WTC11 (cell line): ENCODE measurements at regions not wholly inside any gene's neighbourhood (a gene's known extent, or its start where the extent isn't known, plus 50 kb on each side); places are given as distances from the start of the nearest gene placed in this dataset.

Experiments used
- ERG ChIP-seq: fragments of 250-450 bp; sonication (Bioruptor Pico); IDR thresholded peaks from 2 replicates; pipeline ENCODE4 v1.8.0; 2021; ENCODE audit warnings: mild to moderate bottlenecking
- FOXJ3 ChIP-seq: sonication (generic); formaldehyde crosslinking; IDR thresholded peaks from 2 replicates; pipeline ENCODE4 v1.9.0; 2021; ENCODE audit warnings: missing genetic modification reagents, mild to moderate bottlenecking, borderline replicate concordance
- GABPB1 ChIP-seq: sonication (generic); formaldehyde crosslinking; IDR thresholded peaks from 2 replicates; pipeline ENCODE4 v1.8.1; 2023; ENCODE audit warnings: mild to moderate bottlenecking, missing genetic modification reagents
- MLX ChIP-seq: sonication (generic); formaldehyde crosslinking; IDR thresholded peaks from 2 replicates; pipeline ENCODE4 v1.8.1; 2023; ENCODE audit warnings: mild to moderate bottlenecking, missing genetic modification reagents, moderate library complexity
- NR2C2 ChIP-seq: sonication (generic); formaldehyde crosslinking; IDR thresholded peaks from 2 replicates; pipeline ENCODE4 v1.8.0; 2022; ENCODE audit warnings: mild to moderate bottlenecking, missing genetic modification reagents
- SMAD3 ChIP-seq: sonication (generic); formaldehyde crosslinking; IDR thresholded peaks from 2 replicates; pipeline ENCODE4 v1.8.0; 2022; ENCODE audit warnings: missing genetic modification reagents, mild to moderate bottlenecking, borderline replicate concordance
- ZNF138 ChIP-seq: sonication (generic); formaldehyde crosslinking; conservative IDR thresholded peaks from 2 replicates; pipeline ENCODE4 v1.8.1; 2022; ENCODE audit warnings: mild to moderate bottlenecking, moderate library complexity, missing genetic modification reagents
- TF ChIP-seq, protein P1 (sequence below): fragments of 200-600 bp; IDR thresholded peaks from 2 replicates; pipeline ENCODE4 v1.8.0; 2022; ENCODE audit warnings: antibody characterized with exemption

DNA sequence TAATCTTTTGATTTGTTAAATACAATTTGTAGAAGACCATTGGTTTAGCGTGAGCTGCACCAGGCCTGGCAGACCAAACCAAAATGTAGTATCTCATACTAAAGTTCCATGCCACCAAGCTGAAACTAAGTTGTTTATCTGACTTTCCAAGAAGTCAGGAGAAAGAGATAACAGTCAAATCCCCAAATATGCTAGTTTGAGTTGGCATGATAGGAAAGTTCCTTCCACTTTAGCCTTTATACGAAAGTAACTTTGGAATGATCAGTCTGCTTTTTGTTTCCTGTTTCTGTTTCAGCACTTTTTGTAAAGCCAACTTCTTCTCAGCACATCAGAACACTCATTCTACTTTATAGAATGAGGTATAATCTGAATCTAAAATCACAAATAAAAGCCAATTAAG lies 449.2 kb downstream of the GRXCR1 start:
- TF ChIP-seq, protein P1, sequence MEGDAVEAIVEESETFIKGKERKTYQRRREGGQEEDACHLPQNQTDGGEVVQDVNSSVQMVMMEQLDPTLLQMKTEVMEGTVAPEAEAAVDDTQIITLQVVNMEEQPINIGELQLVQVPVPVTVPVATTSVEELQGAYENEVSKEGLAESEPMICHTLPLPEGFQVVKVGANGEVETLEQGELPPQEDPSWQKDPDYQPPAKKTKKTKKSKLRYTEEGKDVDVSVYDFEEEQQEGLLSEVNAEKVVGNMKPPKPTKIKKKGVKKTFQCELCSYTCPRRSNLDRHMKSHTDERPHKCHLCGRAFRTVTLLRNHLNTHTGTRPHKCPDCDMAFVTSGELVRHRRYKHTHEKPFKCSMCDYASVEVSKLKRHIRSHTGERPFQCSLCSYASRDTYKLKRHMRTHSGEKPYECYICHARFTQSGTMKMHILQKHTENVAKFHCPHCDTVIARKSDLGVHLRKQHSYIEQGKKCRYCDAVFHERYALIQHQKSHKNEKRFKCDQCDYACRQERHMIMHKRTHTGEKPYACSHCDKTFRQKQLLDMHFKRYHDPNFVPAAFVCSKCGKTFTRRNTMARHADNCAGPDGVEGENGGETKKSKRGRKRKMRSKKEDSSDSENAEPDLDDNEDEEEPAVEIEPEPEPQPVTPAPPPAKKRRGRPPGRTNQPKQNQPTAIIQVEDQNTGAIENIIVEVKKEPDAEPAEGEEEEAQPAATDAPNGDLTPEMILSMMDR = no peak
- TF ChIP-seq FOXJ3 (CRISPR knock-in tag) (no peak), NR2C2 (CRISPR knock-in tag) (no peak), SMAD3 (CRISPR knock-in tag) (no peak), ERG (CRISPR knock-in tag) (no peak), MLX (no peak), ZNF138 (CRISPR knock-in tag) (no peak), GABPB1 (CRISPR knock-in tag) (no peak)
